ENCODE measurements at regions not wholly inside any gene's neighbourhood (a gene's known extent, or its start where the extent isn't known, plus 50 kb on each side); places are given as distances from the start of the nearest gene placed in this dataset.

GRCh38 chr4:38193236-38193863 lies 233.2 kb downstream of the PTTG2 start (continued):
- TF ChIP-seq REST (IDR thresholded peaks at IDR 0.05; ENCODE audit: low read depth) (no peak), POLR2AphosphoS5 (IDR thresholded peaks at IDR 0.05; ENCODE audit: low read depth, low read length) (no peak), RAD21 (IDR thresholded peaks at IDR 0.05; ENCODE audit: low read depth) (no peak), SIN3A (IDR thresholded peaks at IDR 0.05; ENCODE audit: low read depth) (no peak), SRF (IDR thresholded peaks at IDR 0.05; ENCODE audit: low read depth) (no peak), ZFX (IDR thresholded peaks at IDR 0.05) (no peak)

- ChIA-PET POLR2A (no interaction called here), RAD21 (ENCODE audit: low non-redundant PET in 1 of 2, low total read pairs in 2 of 2, uncharacterized antibody in 2 of 2, unreplicated experiment in 2 of 2) (no interaction called here), CTCF (no interaction called here)
- Histone ChIP-seq H3K9me2 (ENCODE audit: insufficient read depth) (no peaks in the 10 kb centered on the region), H3K27me3 (ENCODE audit: insufficient read depth, low read length) (no peaks in the 10 kb centered on the region), H3K9ac (ENCODE audit: low read length) (no peak overlapping the region), H3K27ac (ENCODE audit: low read depth, low read length) (no peak overlapping the region), H4K20me1 (ENCODE audit: insufficient read depth) (no peaks in the 10 kb centered on the region), H3K79me2 (ENCODE audit: insufficient read depth, low read length) (no peaks in the 10 kb centered on the region), H3K4me2 (ENCODE audit: low read length) (no peak overlapping the region), H3K9me3 (ENCODE audit: control insufficient read depth in 1 of 2, insufficient read depth in 1 of 2, low read depth in 1 of 2, low read length in 2 of 2) (peaks cover 0 to 7% of the 10 kb centered on the region in 2 experiments; a peak in 1 of 4 replicates), H2AFZ (ENCODE audit: low read depth, low read length, poor library complexity, severe bottlenecking) (no peak overlapping the region), H3K4me1 (ENCODE audit: control insufficient read depth in 1 of 2, insufficient read depth in 2 of 2, low read length in 2 of 2) (peaks cover 21 to 22% of the 10 kb centered on the region in 2 experiments), H3K4me3 (replicated peaks in 1 of 2; ENCODE audit: low read depth in 1 of 2, low read length in 2 of 2) (no peak overlapping the region), H3K36me3 (ENCODE audit: control insufficient read depth in 1 of 2, insufficient read depth in 2 of 2, low read length in 2 of 2) (no peaks in the 10 kb centered on the region)
- intact Hi-C loops (cut with micrococcal nuclease), result no loop called here
- ATAC-seq (no peak), DNase-seq (ENCODE audit: low read depth, low spot score) (no peak)
- TF ChIP-seq SRF (IDR thresholded peaks at IDR 0.05; ENCODE audit: low read depth), result no peak
- TF ChIP-seq MAX (IDR thresholded peaks at IDR 0.05), result no peak
- no peak for TF ChIP-seq EGR1 (IDR thresholded peaks at IDR 0.05; ENCODE audit: low read depth)
- no peak for TF ChIP-seq FOSL1 (IDR thresholded peaks at IDR 0.05; ENCODE audit: low read depth)
- TF ChIP-seq RAD21 (IDR thresholded peaks at IDR 0.05; ENCODE audit: low read depth), result no peak
- no peak for TF ChIP-seq CTCF (IDR thresholded peaks at IDR 0.05 in 2 of 3, conservative IDR thresholded peaks at IDR 0.05 in 1 of 3; ENCODE audit: borderline replicate concordance in 1 of 3, insufficient read depth in 1 of 3, low read depth in 2 of 3, low read length in 2 of 3)
- TF ChIP-seq TCF7L2 (IDR thresholded peaks at IDR 0.05; ENCODE audit: borderline replicate concordance, extremely low read depth, insufficient read depth, insufficient read length), result no peak
- TF ChIP-seq ELF1 (IDR thresholded peaks at IDR 0.05; ENCODE audit: borderline replicate concordance, low read depth), result no peak
- no peak for TF ChIP-seq POLR2A (IDR thresholded peaks at IDR 0.05; ENCODE audit: borderline replicate concordance, extremely low read depth, insufficient read depth, insufficient read length)
- TF ChIP-seq POLR2AphosphoS5 (IDR thresholded peaks at IDR 0.05; ENCODE audit: low read depth, low read length), result no peak
- no peak for TF ChIP-seq YY1 (IDR thresholded peaks at IDR 0.05; ENCODE audit: extremely low read depth, insufficient replicate concordance, low read depth, low read length)
- BruUV-seq (replicated peaks), result no TSS peak
Observed at GRCh38 chr4:38194047-38194602, 233.9 kb downstream of the PTTG2 start.
